HepG2 (cell line): ENCODE measurements at regions not wholly inside any gene's neighbourhood (a gene's known extent, or its start where the extent isn't known, plus 50 kb on each side); places are given as distances from the start of the nearest gene placed in this dataset.

ENCODE experiments used
- CC2D1A ChIP-seq: sonication (generic); formaldehyde crosslinking; IDR thresholded peaks from 2 replicates; pipeline ENCODE4 v1.8.1; 2023; ENCODE audit warnings: mild to moderate bottlenecking, missing genetic modification reagents
- FLYWCH1 ChIP-seq: sonication (generic); formaldehyde crosslinking; IDR thresholded peaks from 2 replicates; pipeline ENCODE4 v1.8.1; 2023; ENCODE audit warnings: mild to moderate bottlenecking, missing genetic modification reagents
- MAFG ChIP-seq: sonication (generic); formaldehyde crosslinking; IDR thresholded peaks from 2 replicates; pipeline ENCODE4 v1.5.1; 2020; ENCODE audit warnings: mild to moderate bottlenecking, missing genetic modification reagents
- MAFK ChIP-seq, 2 experiments: IDR thresholded peaks in 1 of 2; conservative IDR thresholded peaks in 1 of 2; 2 replicates each; pipeline ENCODE4 v1.6.1; 2011; ENCODE audit warnings: improper control_type of control experiment in 2 of 2, low read length in 2 of 2
- MZF1 ChIP-seq: sonication (generic); formaldehyde crosslinking; IDR thresholded peaks from 2 replicates; pipeline ENCODE4 v1.8.1; 2023; ENCODE audit warnings: mild to moderate bottlenecking, missing genetic modification reagents, borderline replicate concordance
- NR2F1 ChIP-seq, 2 experiments: fragments of 450-650 bp in 1 of 2; formaldehyde crosslinking in 1 of 2; IDR thresholded peaks; 2 replicates each; pipeline versions ENCODE4 v1.5.0 to v1.6.1; 2016 to 2020; ENCODE audit warnings: mild to moderate bottlenecking in 1 of 2, missing compliant biosample characterization in 1 of 2, missing genetic modification reagents in 1 of 2, moderate library complexity in 1 of 2
- REL ChIP-seq: sonication (generic); formaldehyde crosslinking; conservative IDR thresholded peaks from 2 replicates; pipeline ENCODE4 v1.8.0; 2022; ENCODE audit warnings: mild to moderate bottlenecking, missing genetic modification reagents, moderate library complexity
- ZKSCAN1 ChIP-seq: fragments of 150-350 bp; IDR thresholded peaks from 2 replicates; pipeline ENCODE4 v1.6.1; 2014; ENCODE audit warnings: low read length
- ZNF850 ChIP-seq: sonication (generic); formaldehyde crosslinking; conservative IDR thresholded peaks from 2 replicates; pipeline ENCODE4 v1.9.0; 2021; ENCODE audit warnings: mild to moderate bottlenecking, missing genetic modification reagents
- TF ChIP-seq, protein P1 (sequence below): sonication (generic); formaldehyde crosslinking; IDR thresholded peaks from 2 replicates; pipeline ENCODE4 v1.5.0; 2020; ENCODE audit warnings: mild to moderate bottlenecking, missing genetic modification reagents, moderate library complexity

- TF ChIP-seq, protein P1, sequence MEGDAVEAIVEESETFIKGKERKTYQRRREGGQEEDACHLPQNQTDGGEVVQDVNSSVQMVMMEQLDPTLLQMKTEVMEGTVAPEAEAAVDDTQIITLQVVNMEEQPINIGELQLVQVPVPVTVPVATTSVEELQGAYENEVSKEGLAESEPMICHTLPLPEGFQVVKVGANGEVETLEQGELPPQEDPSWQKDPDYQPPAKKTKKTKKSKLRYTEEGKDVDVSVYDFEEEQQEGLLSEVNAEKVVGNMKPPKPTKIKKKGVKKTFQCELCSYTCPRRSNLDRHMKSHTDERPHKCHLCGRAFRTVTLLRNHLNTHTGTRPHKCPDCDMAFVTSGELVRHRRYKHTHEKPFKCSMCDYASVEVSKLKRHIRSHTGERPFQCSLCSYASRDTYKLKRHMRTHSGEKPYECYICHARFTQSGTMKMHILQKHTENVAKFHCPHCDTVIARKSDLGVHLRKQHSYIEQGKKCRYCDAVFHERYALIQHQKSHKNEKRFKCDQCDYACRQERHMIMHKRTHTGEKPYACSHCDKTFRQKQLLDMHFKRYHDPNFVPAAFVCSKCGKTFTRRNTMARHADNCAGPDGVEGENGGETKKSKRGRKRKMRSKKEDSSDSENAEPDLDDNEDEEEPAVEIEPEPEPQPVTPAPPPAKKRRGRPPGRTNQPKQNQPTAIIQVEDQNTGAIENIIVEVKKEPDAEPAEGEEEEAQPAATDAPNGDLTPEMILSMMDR (CRISPR knock-in tag): no peak
- TF ChIP-seq MAFG (CRISPR knock-in tag) (no peak), MAFK (conservative IDR thresholded peaks at IDR 0.05 in 1 of 2, IDR thresholded peaks at IDR 0.05 in 1 of 2; ENCODE audit: low read length in 2 of 2) (no peak), MZF1 (no peak), REL (CRISPR knock-in tag) (no peak), FLYWCH1 (CRISPR knock-in tag) (no peak), ZKSCAN1 (no peak), ZNF850 (CRISPR knock-in tag) (no peak), NR2F1 (CRISPR knock-in tag; IDR thresholded peaks at IDR 0.05) (no peak), CC2D1A (no peak)
Measured at GRCh38 chr15:62464705-62465104, 299.6 kb upstream of the C2CD4B start.
